GM12878 (cell line): ENCODE measurements at regions not wholly inside any gene's neighbourhood (a gene's known extent, or its start where the extent isn't known, plus 50 kb on each side); places are given as distances from the start of the nearest gene placed in this dataset.

Source experiments
- CBX3 ChIP-seq: fragments of 200-600 bp; sonication (generic); IDR thresholded peaks from 2 replicates; pipeline ENCODE4 v1.6.1; 2016; ENCODE audit warnings: low read depth, borderline replicate concordance
- HDAC2 ChIP-seq: fragments of 200-600 bp; sonication (generic); IDR thresholded peaks from 2 replicates; pipeline ENCODE4 v1.6.1; 2017
- NFIC ChIP-seq: IDR thresholded peaks from 2 replicates; pipeline ENCODE4 v1.6.1; 2012; ENCODE audit warnings: low read depth, mild to moderate bottlenecking, inconsistent platforms, low read length, moderate library complexity
- POLR2A ChIP-seq: IDR thresholded peaks from 2 replicates; pipeline ENCODE4 v1.6.1; 2011; ENCODE audit warnings: low read depth, mild to moderate bottlenecking, low read length
- SMAD1 ChIP-seq: fragments of 450-650 bp; IDR thresholded peaks from 2 replicates; pipeline ENCODE4 v1.6.1; 2018; ENCODE audit warnings: mild to moderate bottlenecking, low read depth; ENCODE audit not compliant: partially characterized antibody
- SP1 ChIP-seq: IDR thresholded peaks from one replicate; pipeline ENCODE4 v1.6.1; 2011; ENCODE audit warnings: low read depth, low read length
- TBL1XR1 ChIP-seq: IDR thresholded peaks from 2 replicates; pipeline ENCODE4 v1.6.1; 2012; ENCODE audit warnings: low read depth, low read length, improper control_type of control experiment
- ZNF274 ChIP-seq: IDR thresholded peaks from one replicate; pipeline ENCODE4 v1.8.0; 2011; ENCODE audit not compliant: insufficient read length, insufficient read depth
- TF ChIP-seq, protein P1 (sequence below), 3 experiments: IDR thresholded peaks in 2 of 3; conservative IDR thresholded peaks in 1 of 3; 2 replicates each; pipeline ENCODE4 v1.5.1; 2011; ENCODE audit warnings: low read depth in 3 of 3, low read length in 3 of 3, mild to moderate bottlenecking in 3 of 3, control low read depth in 2 of 3, moderate library complexity in 2 of 3, inconsistent platforms in 1 of 3, mixed read lengths in 1 of 3; ENCODE audit not compliant: control insufficient read depth in 2 of 3, insufficient read depth in 1 of 3; ENCODE audit errors: extremely low read depth in 1 of 3

DNA sequence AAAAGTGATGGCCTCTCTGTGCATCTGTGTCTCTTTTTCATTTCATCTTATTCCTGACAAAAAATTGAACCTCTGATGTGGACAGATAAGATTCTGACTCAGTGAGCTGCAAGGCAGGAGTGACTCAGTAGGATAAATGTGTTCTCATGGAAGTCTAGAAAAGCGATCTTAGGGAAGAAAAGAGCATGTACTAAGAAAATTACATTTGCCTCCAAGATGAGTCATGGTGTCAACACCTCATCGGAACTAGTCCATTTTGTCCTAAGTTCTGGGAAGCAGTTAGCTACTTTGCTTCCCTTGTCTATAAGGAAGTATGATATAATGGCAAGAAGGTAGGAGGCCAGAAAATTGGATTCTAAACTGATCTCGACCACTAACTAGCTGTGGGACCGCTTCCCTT lies 83.5 kb upstream of the AFF2 start:
- TF ChIP-seq, protein P1, sequence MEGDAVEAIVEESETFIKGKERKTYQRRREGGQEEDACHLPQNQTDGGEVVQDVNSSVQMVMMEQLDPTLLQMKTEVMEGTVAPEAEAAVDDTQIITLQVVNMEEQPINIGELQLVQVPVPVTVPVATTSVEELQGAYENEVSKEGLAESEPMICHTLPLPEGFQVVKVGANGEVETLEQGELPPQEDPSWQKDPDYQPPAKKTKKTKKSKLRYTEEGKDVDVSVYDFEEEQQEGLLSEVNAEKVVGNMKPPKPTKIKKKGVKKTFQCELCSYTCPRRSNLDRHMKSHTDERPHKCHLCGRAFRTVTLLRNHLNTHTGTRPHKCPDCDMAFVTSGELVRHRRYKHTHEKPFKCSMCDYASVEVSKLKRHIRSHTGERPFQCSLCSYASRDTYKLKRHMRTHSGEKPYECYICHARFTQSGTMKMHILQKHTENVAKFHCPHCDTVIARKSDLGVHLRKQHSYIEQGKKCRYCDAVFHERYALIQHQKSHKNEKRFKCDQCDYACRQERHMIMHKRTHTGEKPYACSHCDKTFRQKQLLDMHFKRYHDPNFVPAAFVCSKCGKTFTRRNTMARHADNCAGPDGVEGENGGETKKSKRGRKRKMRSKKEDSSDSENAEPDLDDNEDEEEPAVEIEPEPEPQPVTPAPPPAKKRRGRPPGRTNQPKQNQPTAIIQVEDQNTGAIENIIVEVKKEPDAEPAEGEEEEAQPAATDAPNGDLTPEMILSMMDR (IDR thresholded peaks at IDR 0.05 in 2 of 3, conservative IDR thresholded peaks at IDR 0.05 in 1 of 3; ENCODE audit: control insufficient read depth in 2 of 3, extremely low read depth in 1 of 3, insufficient read depth in 1 of 3, low read depth in 3 of 3, low read length in 3 of 3): no peak
- no peak for TF ChIP-seq SMAD1
- TF ChIP-seq TBL1XR1: no peak
- no peak for TF ChIP-seq POLR2A
- TF ChIP-seq NFIC: no peak
- no peak for TF ChIP-seq CBX3
- no peak for TF ChIP-seq SP1
- TF ChIP-seq HDAC2: no peak
- TF ChIP-seq ZNF274: no peak
